ENCODE measurements at regions not wholly inside any gene's neighbourhood (a gene's known extent, or its start where the extent isn't known, plus 50 kb on each side); places are given as distances from the start of the nearest gene placed in this dataset.

GRCh38 chr2:145617420-145617819, 1097.5 kb upstream of the ZEB2 start:
- TF ChIP-seq POLR2AphosphoS5 (IDR thresholded peaks at IDR 0.05) (no peak), CTCF (IDR thresholded peaks at IDR 0.05) (no peak), EP300 (IDR thresholded peaks at IDR 0.05) (no peak), POLR2A (IDR thresholded peaks at IDR 0.05) (no peak)

Data from suprapubic skin (tissue), 4 donors.